NT2/D1 (cell line): ENCODE measurements at regions not wholly inside any gene's neighbourhood (a gene's known extent, or its start where the extent isn't known, plus 50 kb on each side); places are given as distances from the start of the nearest gene placed in this dataset.

Experiments used
- SUZ12 ChIP-seq: IDR thresholded peaks from 2 replicates; pipeline ENCODE4 v1.6.1; 2011; ENCODE audit not compliant: insufficient read length, insufficient read depth; ENCODE audit errors: extremely low read depth
- YY1 ChIP-seq: IDR thresholded peaks from 2 replicates; pipeline ENCODE4 v1.6.1; 2011; ENCODE audit not compliant: insufficient read length, insufficient read depth
- ZNF274 ChIP-seq: IDR thresholded peaks from 2 replicates; pipeline ENCODE4 v1.6.1; 2011; ENCODE audit warnings: mild to moderate bottlenecking, low read depth, low read length

DNA sequence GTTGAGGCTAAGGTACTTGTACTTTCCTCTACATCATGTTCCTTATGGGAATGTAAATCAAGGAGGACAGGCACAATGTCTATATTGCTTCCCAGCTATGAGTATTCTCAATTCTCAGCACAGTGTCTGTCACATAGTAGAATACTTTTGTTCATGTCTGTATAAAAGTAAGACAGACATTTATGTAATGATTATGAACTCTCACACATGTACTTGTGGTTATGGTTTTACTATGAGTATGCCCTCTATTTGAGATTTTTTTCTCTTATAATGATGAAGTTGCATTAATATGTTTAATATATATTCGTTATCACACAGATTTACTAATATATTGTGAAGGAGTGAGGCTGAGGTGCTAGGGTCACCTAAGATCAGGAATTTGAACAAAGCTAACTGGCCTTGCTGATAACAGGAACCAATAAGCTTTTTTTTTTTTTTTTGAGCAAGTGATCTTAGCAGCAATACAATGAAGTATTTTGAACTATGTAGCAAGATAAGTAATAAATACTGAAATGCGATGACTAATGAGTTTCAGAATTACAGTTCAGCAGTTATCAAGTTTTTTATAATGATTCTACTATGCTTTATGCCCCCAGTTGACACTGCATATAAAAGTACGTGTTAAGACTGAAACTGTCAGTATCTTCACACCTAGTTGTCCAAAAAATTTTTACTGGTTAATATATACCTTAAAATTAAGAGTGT lies 623.1 kb downstream of the HTR1B start:
- TF ChIP-seq YY1 = no peak
- no peak for TF ChIP-seq SUZ12
- TF ChIP-seq ZNF274 = no peak
